ENCODE measurements at regions not wholly inside any gene's neighbourhood (a gene's known extent, or its start where the extent isn't known, plus 50 kb on each side); places are given as distances from the start of the nearest gene placed in this dataset.

GRCh38 chr1:5271264-5271663 is 616.9 kb downstream of the AJAP1 start:
- POLR2A ChIA-PET, result no interaction called here

More at GRCh38 chr1:5271264-5271663, 616.9 kb downstream of the AJAP1 start:
- SMC1A ChIA-PET (ENCODE audit: uncharacterized antibody, unreplicated experiment), result no interaction called here
- intact Hi-C loops (cut with micrococcal nuclease; ENCODE audit: unreplicated experiment), result no loop called here
- RAD21 ChIA-PET (ENCODE audit: unreplicated experiment), result no interaction called here
- Histone ChIP-seq H3K79me2 (ENCODE audit: control insufficient read depth, insufficient read depth, low read length) (no peaks in the 10 kb centered on the region), H3K36me3 (ENCODE audit: control insufficient read depth in 2 of 2, insufficient read depth in 2 of 2, low read length in 1 of 2) (no peaks in the 10 kb centered on the region), H3K4me2 (ENCODE audit: control insufficient read depth, insufficient read depth) (no peak overlapping the region), H3K4me1 (ENCODE audit: control insufficient read depth, insufficient read depth, low read length) (no peaks in the 10 kb centered on the region), H3K9me3 (replicated peaks; ENCODE audit: control insufficient read depth, insufficient read depth, low read length) (no peaks in the 10 kb centered on the region; the same call in 2 of the 3 replicates), H3K27me3 (replicated peaks in 1 of 2; ENCODE audit: control insufficient read depth in 2 of 2, insufficient read depth in 2 of 2, low read length in 1 of 2) (no peaks in the 10 kb centered on the region), H3K4me3 (no peak overlapping the region), H2AFZ (ENCODE audit: control insufficient read depth, low read depth, low read length) (no peak overlapping the region), H4K20me1 (ENCODE audit: control insufficient read depth, insufficient read depth) (no peaks in the 10 kb centered on the region), H3K9ac (ENCODE audit: control insufficient read depth, insufficient read depth, low read length) (no peak overlapping the region), H3K27ac (ENCODE audit: control insufficient read depth, insufficient read depth) (no peak overlapping the region)
- BruUV-seq (replicated peaks), result no TSS peak
- TF ChIP-seq MLLT1 (IDR thresholded peaks at IDR 0.05) (no peak), ZNF274 (IDR thresholded peaks at IDR 0.05; ENCODE audit: insufficient read depth, insufficient read length) (no peak), POLR2AphosphoS5 (IDR thresholded peaks at IDR 0.05; ENCODE audit: low read length) (no peak), SMAD5 (IDR thresholded peaks at IDR 0.05; ENCODE audit: low read depth) (no peak), WRNIP1 (IDR thresholded peaks at IDR 0.05; ENCODE audit: borderline replicate concordance, low read depth, low read length) (no peak), CHD4 (IDR thresholded peaks at IDR 0.05) (no peak), PML (IDR thresholded peaks at IDR 0.05; ENCODE audit: low read length) (no peak), BACH1 (IDR thresholded peaks at IDR 0.05; ENCODE audit: borderline replicate concordance) (no peak), RB1 (IDR thresholded peaks at IDR 0.05; ENCODE audit: borderline replicate concordance) (no peak), PAX5 (IDR thresholded peaks at IDR 0.05; ENCODE audit: borderline replicate concordance, low read depth, low read length) (no peak)
- TF ChIP-seq, protein P1, sequence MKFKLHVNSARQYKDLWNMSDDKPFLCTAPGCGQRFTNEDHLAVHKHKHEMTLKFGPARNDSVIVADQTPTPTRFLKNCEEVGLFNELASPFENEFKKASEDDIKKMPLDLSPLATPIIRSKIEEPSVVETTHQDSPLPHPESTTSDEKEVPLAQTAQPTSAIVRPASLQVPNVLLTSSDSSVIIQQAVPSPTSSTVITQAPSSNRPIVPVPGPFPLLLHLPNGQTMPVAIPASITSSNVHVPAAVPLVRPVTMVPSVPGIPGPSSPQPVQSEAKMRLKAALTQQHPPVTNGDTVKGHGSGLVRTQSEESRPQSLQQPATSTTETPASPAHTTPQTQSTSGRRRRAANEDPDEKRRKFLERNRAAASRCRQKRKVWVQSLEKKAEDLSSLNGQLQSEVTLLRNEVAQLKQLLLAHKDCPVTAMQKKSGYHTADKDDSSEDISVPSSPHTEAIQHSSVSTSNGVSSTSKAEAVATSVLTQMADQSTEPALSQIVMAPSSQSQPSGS (IDR thresholded peaks at IDR 0.05; ENCODE audit: low read length), result no peak
- CTCF ChIA-PET, result no interaction called here
- WGBS (ENCODE audit: insufficient coverage, insufficient replicate concordance, low lambda C conversion rate, missing lambda C conversion rate), result 72% methylated on average over 2 of the region's 2 CpGs
- FAIRE-seq, result no peak
- no peak for DNase-seq (ENCODE audit: low read depth, low spot score)
- in situ Hi-C loops (cut with MboI), result no loop called here
- no peak for ATAC-seq
